GM13976 (cell line): ENCODE measurements at regions not wholly inside any gene's neighbourhood (a gene's known extent, or its start where the extent isn't known, plus 50 kb on each side); places are given as distances from the start of the nearest gene placed in this dataset.

Experiments
- DNase-seq: peaks from one replicate; pipeline ENCODE4 v3.0.0; 2012; ENCODE audit warnings: low spot score
- in situ Hi-C: fragments of 300-500 bp; cut with MboI; formaldehyde crosslinking; loops from one replicate; pipeline ENCODE4 v1.12.0; 2022; ENCODE audit warnings: low sequenced_read_pairs, mixed read lengths, inconsistent platforms; ENCODE audit not compliant: unreplicated experiment
- TF ChIP-seq, protein P1 (sequence below): IDR thresholded peaks from 2 replicates; pipeline ENCODE4 v1.5.1; 2012; ENCODE audit warnings: borderline replicate concordance, mild to moderate bottlenecking; ENCODE audit not compliant: insufficient read depth; ENCODE audit errors: extremely low read depth, missing control alignments, control extremely low read depth

DNA sequence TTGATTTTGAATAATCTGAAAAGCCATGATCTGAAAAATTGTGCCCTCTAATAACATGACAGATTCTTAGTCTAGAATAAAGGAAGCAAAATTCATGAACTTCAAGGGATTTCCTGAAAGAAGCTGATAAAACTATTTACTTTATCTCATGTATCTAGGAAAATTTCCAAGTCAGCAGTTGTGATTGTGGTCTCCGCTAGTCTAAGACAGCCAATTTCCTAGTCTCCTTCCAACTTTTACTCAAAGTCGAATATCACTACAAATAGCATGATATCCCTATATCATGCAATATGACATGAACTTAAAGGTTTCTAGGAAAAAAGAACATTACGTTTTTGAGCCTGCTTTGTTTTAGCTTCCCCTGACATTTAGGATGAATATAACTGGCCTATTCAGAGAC is 202.1 kb upstream of the GHITM start:
- TF ChIP-seq, protein P1, sequence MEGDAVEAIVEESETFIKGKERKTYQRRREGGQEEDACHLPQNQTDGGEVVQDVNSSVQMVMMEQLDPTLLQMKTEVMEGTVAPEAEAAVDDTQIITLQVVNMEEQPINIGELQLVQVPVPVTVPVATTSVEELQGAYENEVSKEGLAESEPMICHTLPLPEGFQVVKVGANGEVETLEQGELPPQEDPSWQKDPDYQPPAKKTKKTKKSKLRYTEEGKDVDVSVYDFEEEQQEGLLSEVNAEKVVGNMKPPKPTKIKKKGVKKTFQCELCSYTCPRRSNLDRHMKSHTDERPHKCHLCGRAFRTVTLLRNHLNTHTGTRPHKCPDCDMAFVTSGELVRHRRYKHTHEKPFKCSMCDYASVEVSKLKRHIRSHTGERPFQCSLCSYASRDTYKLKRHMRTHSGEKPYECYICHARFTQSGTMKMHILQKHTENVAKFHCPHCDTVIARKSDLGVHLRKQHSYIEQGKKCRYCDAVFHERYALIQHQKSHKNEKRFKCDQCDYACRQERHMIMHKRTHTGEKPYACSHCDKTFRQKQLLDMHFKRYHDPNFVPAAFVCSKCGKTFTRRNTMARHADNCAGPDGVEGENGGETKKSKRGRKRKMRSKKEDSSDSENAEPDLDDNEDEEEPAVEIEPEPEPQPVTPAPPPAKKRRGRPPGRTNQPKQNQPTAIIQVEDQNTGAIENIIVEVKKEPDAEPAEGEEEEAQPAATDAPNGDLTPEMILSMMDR = no peak
- in situ Hi-C loops = no loop called here
- no peak for DNase-seq

DNA sequence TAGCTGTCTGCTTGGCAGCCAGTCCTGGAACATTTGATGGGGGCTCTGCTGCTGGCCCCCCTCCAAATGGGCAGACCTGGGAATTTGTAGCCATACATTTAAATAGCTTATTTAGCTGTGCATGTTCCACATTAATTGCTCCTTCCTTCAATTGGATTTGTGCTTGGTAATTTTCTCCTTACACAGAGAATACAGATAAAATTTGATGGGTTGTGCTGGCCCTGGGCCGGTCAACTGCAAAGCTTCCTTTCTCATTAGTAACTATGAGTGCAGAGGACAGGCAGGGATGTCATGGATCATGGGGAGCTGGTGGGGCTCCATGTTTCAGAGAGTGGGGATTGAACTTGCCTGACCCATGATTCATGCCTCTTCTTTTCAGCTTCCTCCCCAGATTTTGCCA is 201.5 kb upstream of the GHITM start:
- DNase-seq = no peak
- TF ChIP-seq, protein P1 = no peak
- in situ Hi-C loops = no loop called here

DNA sequence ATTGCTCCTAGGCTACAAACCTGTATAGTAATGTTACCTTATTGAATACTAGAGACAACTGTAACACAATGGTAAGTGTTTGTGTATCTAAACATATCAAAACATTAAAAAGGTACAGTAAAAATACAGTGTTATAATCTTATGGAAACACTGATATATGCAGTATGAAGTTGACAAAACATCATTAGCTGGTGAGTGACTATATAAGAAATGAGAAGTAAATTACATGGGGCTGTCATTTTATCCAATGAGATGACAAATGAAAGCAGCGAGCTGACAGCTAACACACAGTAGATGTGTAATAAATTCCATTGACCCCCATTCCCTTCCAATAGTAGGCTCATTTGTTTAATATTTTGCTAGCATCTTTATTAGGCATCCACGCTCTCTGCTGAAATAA is 198.1 kb upstream of the GHITM start:
- no peak for DNase-seq
- in situ Hi-C loops = no loop called here
- TF ChIP-seq, protein P1 = no peak

DNA sequence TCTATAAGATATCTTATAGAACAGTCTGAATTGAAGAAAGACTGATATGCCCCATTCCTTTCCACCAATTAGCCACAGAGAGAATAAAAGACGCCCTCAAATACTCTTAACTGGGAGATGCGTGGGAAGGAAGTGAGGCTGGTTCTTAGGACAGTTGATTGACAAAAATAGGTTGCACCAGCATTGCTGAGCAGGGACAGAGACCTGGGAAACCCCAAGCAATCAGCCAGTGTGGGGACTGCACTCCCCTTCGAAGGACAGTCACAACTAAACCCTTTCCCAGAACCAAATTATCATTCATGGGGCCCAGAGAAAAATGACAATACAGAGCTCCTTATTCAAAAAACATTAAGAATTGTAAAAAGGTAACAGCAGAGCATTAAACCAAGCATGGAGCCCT is 196.9 kb upstream of the GHITM start:
- in situ Hi-C loops = no loop called here

DNA sequence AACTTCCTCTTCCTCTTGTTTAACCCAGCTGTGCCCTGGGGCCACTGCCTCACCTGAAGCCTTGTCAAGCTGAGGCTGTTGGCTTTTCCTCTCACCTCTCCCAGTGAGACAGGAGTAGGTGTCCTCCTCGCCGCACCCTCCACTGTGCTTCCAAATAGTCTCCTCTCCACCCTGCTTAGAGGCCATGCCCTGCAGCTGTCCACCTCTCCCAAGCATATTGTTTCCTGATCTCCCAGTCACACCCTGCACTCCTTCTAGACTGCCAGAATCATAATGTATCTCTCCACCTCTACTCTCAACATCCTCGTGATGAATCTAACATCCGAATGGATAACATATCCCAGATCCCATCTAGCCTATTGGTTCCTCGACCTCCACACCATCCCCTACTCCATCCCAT is 196.3 kb upstream of the GHITM start:
- TF ChIP-seq, protein P1 = no peak

More for the DNA sequence above, 196.9 kb upstream of the GHITM start:
- TF ChIP-seq, protein P1 = no peak
- no peak for DNase-seq

DNA sequence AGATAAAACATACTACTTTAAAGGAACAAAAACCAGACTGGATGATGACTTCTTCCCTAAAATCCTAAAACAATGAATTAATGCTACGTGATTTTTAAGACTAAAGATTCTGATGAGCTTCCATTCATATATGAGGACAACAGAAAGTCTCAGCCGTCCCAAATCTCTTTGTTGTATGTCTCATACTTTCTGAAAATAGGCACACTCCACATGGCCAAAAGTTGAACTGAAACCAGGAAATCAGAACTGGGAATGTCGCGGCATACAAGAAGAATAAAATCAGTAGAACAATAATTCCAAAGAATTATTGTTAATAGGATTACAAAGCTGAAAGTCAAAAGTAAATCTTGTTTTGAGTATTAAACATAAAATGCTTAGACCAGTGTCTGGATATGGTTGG is 195.4 kb upstream of the GHITM start:
- DNase-seq = no peak
- in situ Hi-C loops = no loop called here
- TF ChIP-seq, protein P1 = no peak

More for the DNA sequence above, 196.3 kb upstream of the GHITM start:
- in situ Hi-C loops = no loop called here
- no peak for DNase-seq
